Trophoblast cell (in vitro differentiated cells and primary cell): ENCODE measurements at regions not wholly inside any gene's neighbourhood (a gene's known extent, or its start where the extent isn't known, plus 50 kb on each side); places are given as distances from the start of the nearest gene placed in this dataset.

ENCODE experiments used
- DNase-seq, 2 donors: peaks; one replicate each; pipeline ENCODE4 v3.0.0-alpha.2; 2016
- H2AFZ ChIP-seq: 2 replicates; pipeline ENCODE4 v1.6.1; 2013; ENCODE audit warnings: low read length, moderate library complexity, mild to moderate bottlenecking; ENCODE audit not compliant: insufficient read depth, poor library complexity
- H2AK5ac ChIP-seq: 2 replicates; pipeline ENCODE4 v1.6.1; 2013; ENCODE audit warnings: mild to moderate bottlenecking, low read length
- H2BK120ac ChIP-seq: 2 replicates; pipeline ENCODE4 v1.6.1; 2013; ENCODE audit warnings: low read length, mild to moderate bottlenecking, moderate library complexity; ENCODE audit not compliant: insufficient read depth, poor library complexity
- H2BK12ac ChIP-seq: 2 replicates; pipeline ENCODE4 v1.6.1; 2013; ENCODE audit warnings: mild to moderate bottlenecking, low read length, moderate library complexity
- H2BK5ac ChIP-seq: 2 replicates; pipeline ENCODE4 v1.6.1; 2013; ENCODE audit warnings: low read length, low read depth, moderate library complexity, mild to moderate bottlenecking; ENCODE audit not compliant: poor library complexity
- H3K14ac ChIP-seq: 2 replicates; pipeline ENCODE4 v1.6.1; 2013; ENCODE audit warnings: mild to moderate bottlenecking, low read length
- H3K18ac ChIP-seq: 2 replicates; pipeline ENCODE4 v1.6.1; 2013; ENCODE audit warnings: mild to moderate bottlenecking, low read length
- H3K23ac ChIP-seq: 2 replicates; pipeline ENCODE4 v1.6.1; 2013; ENCODE audit warnings: low read length
- H3K27ac ChIP-seq: 2 replicates; pipeline ENCODE4 v1.5.1; 2013; ENCODE audit warnings: low read depth, mild to moderate bottlenecking, inconsistent platforms, low read length, moderate library complexity
- H3K27me3 ChIP-seq: 2 replicates; pipeline ENCODE4 v1.6.1; 2013; ENCODE audit warnings: inconsistent platforms, mild to moderate bottlenecking, low read length, moderate library complexity; ENCODE audit not compliant: insufficient read depth
- H3K36me3 ChIP-seq, 2 experiments: 1 replicate in 1 of 2; 2 replicates in 1 of 2; pipeline ENCODE4 v1.6.1; 2013; ENCODE audit warnings: low read length in 2 of 2, mild to moderate bottlenecking in 2 of 2, moderate library complexity in 1 of 2; ENCODE audit not compliant: insufficient read depth in 2 of 2, control insufficient read depth in 1 of 2
- H3K4ac ChIP-seq: 2 replicates; pipeline ENCODE4 v1.6.1; 2013; ENCODE audit warnings: low read depth, mild to moderate bottlenecking, low read length, moderate library complexity
- H3K4me1 ChIP-seq, 2 experiments: 1 replicate in 1 of 2; 2 replicates in 1 of 2; pipeline ENCODE4 v1.6.1; 2013; ENCODE audit warnings: low read length in 2 of 2, mild to moderate bottlenecking in 2 of 2, moderate library complexity in 1 of 2; ENCODE audit not compliant: insufficient read depth in 2 of 2, control insufficient read depth in 1 of 2
- H3K4me2 ChIP-seq: 2 replicates; pipeline ENCODE4 v1.6.1; 2013; ENCODE audit warnings: inconsistent platforms, mild to moderate bottlenecking, low read length, moderate library complexity
- H3K4me3 ChIP-seq: 2 replicates; pipeline ENCODE4 v1.5.1; 2013; ENCODE audit warnings: mild to moderate bottlenecking, low read depth, low read length, inconsistent platforms
- H3K79me1 ChIP-seq: one replicate; pipeline ENCODE4 v1.6.1; 2013; ENCODE audit warnings: low read length
- H3K79me2 ChIP-seq: 2 replicates; pipeline ENCODE4 v1.6.1; 2013; ENCODE audit warnings: low read length, mild to moderate bottlenecking; ENCODE audit not compliant: control insufficient read depth, insufficient read depth, poor library complexity
- H3K9ac ChIP-seq: 2 replicates; pipeline ENCODE4 v1.6.1; 2013; ENCODE audit warnings: mild to moderate bottlenecking, low read length
- H3K9me3 ChIP-seq: 2 replicates; pipeline ENCODE4 v1.6.1; 2013; ENCODE audit warnings: low read depth, mild to moderate bottlenecking, control low read depth, inconsistent platforms, low read length; ENCODE audit not compliant: insufficient read depth
- H4K12ac ChIP-seq: 2 replicates; pipeline ENCODE4 v1.6.1; 2013; ENCODE audit warnings: low read depth, mild to moderate bottlenecking, low read length, moderate library complexity
- H4K8ac ChIP-seq: 2 replicates; pipeline ENCODE4 v1.6.1; 2013; ENCODE audit warnings: low read depth, mild to moderate bottlenecking, low read length, moderate library complexity
- H4K91ac ChIP-seq: one replicate; pipeline ENCODE4 v1.6.1; 2013; ENCODE audit warnings: low read depth, mild to moderate bottlenecking, low read length, moderate library complexity
- WGBS: extraction: QIAGEN DNeasy Blood & Tissue Kit; methylation state at CpG from one replicate; pipeline ENCODE4 v1.1.7; 2013; ENCODE audit warnings: missing lambda C conversion rate; ENCODE audit not compliant: insufficient read length, insufficient coverage; ENCODE audit errors: extremely low coverage; 5-methylcytosine and 5-hydroxymethylcytosine counted together

DNA sequence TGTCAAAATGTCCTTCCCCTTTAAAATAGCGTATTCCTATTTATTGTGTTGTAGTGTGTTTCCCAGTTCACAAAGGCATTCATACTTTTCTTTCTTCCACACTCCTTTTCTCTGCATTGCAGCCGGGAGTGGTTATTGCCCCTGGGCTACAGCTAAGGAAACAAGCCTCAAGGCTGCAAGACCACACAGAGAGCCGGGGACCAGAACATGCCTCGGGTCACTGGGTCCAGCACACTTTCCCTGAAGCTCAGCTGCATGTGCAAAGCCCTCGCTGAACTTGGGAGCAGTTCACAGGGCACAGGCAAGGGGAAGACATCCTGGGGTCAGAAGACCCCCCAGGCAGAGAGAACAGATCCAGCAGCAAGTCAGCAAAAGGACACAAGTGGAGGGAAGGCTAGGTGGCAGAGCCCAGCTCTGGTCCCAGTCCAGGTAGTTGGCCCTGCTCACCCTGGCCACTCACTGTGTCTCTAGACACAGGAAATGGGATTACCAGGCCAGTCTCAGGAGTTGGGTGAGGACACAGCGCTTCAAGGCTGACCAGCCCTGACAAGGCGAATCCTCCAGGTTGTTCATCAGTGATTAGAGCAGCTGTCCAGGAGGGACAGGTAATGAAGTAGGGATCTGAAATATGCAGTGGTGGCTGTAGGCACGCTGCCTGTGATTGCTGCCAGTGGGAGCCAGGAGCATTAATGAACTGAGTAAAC is 118.2 kb downstream of the CD83 start:
- Histone ChIP-seq H3K23ac (no peak overlapping the region), H3K36me3 (no peaks in the 10 kb centered on the region), H2AK5ac (no peak overlapping the region), H3K79me1 (no peaks in the 10 kb centered on the region), H3K4me2 (no peak overlapping the region), H3K18ac (no peak overlapping the region), H3K4me3 (no peak overlapping the region), H3K27me3 (no peaks in the 10 kb centered on the region), H2AFZ (no peak overlapping the region), H3K14ac (no peak overlapping the region), H4K91ac (no peak overlapping the region), H2BK5ac (no peak overlapping the region), H3K9me3 (no peaks in the 10 kb centered on the region), H4K8ac (no peak overlapping the region), H3K27ac (no peak overlapping the region), H3K4me1 (no peaks in the 10 kb centered on the region), H4K12ac (no peak overlapping the region), H2BK12ac (no peak overlapping the region), H2BK120ac (no peak overlapping the region), H3K4ac (no peak overlapping the region), H3K9ac (no peak overlapping the region), H3K79me2 (no peaks in the 10 kb centered on the region)
- DNase-seq = peak; percentile 69 to 79
- no CpG with 5 or more reads among the region's 8 CpGs for WGBS

DNA sequence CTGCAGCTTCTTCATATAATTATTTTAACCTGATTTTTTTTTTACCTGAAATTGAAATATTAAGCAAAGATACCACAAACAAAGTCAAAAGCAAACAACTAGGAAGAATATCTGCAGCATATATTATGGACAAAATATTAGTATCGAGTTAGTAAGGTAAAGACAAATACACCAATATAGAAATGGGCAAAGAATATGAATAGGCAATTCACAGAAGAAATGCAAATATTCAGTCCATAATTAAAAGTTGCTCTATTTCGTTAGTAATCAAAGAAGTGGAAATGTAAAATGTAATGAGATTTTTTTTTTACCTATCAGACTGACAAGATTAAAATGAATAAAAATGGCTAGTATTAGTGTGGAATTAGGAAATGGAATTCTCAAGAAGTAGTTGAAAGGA is 121.5 kb downstream of the CD83 start:
- Histone ChIP-seq H3K9ac (no peak overlapping the region), H2AK5ac (no peak overlapping the region), H3K14ac (no peak overlapping the region), H2AFZ (no peak overlapping the region), H3K27ac (no peak overlapping the region), H3K79me2 (no peaks in the 10 kb centered on the region), H3K4me2 (no peak overlapping the region), H2BK12ac (no peak overlapping the region), H2BK120ac (no peak overlapping the region), H3K4me3 (no peak overlapping the region), H4K91ac (no peak overlapping the region), H3K79me1 (no peaks in the 10 kb centered on the region), H4K8ac (no peak overlapping the region), H3K9me3 (no peaks in the 10 kb centered on the region), H3K36me3 (no peaks in the 10 kb centered on the region), H3K27me3 (no peaks in the 10 kb centered on the region), H4K12ac (no peak overlapping the region), H3K4me1 (no peaks in the 10 kb centered on the region), H3K4ac (no peak overlapping the region), H3K23ac (no peak overlapping the region), H3K18ac (no peak overlapping the region), H2BK5ac (no peak overlapping the region)
- no peak for DNase-seq
- WGBS = no CpG with 5 or more reads among the region's 2 CpGs

- Histone ChIP-seq H3K14ac (no peak overlapping the region), H2BK120ac (no peak overlapping the region), H3K27ac (no peak overlapping the region), H3K27me3 (no peaks in the 10 kb centered on the region), H4K12ac (no peak overlapping the region), H2AFZ (no peak overlapping the region), H2BK5ac (no peak overlapping the region), H4K91ac (no peak overlapping the region), H3K23ac (no peak overlapping the region), H3K79me2 (no peaks in the 10 kb centered on the region), H3K36me3 (no peaks in the 10 kb centered on the region), H3K79me1 (no peaks in the 10 kb centered on the region), H2BK12ac (no peak overlapping the region), H3K4me1 (no peaks in the 10 kb centered on the region), H4K8ac (no peak overlapping the region), H3K18ac (no peak overlapping the region), H3K9me3 (no peaks in the 10 kb centered on the region), H3K4me3 (no peak overlapping the region), H3K9ac (no peak overlapping the region), H3K4ac (no peak overlapping the region), H3K4me2 (no peak overlapping the region), H2AK5ac (no peak overlapping the region)
- WGBS = 100% methylated on average over 1 of the region's 5 CpGs
- no peak for DNase-seq
Measured at GRCh38 chr6:14240411-14241166, 123.0 kb downstream of the CD83 start.

- no peak overlapping the region for H2AFZ ChIP-seq
- no peaks in the 10 kb centered on the region for H3K79me1 ChIP-seq
- H3K9me3 ChIP-seq = no peaks in the 10 kb centered on the region
- no peak overlapping the region for H4K12ac ChIP-seq
- no peak overlapping the region for H2BK5ac ChIP-seq
- H3K27ac ChIP-seq = no peak overlapping the region
- no peak overlapping the region for H3K18ac ChIP-seq
- H2BK120ac ChIP-seq = no peak overlapping the region
- no peak overlapping the region for H4K8ac ChIP-seq
- DNase-seq = no peak
- no peaks in the 10 kb centered on the region for H3K27me3 ChIP-seq
- WGBS = no CpG with 5 or more reads among the region's 5 CpGs
- H3K36me3 ChIP-seq = no peaks in the 10 kb centered on the region
- no peaks in the 10 kb centered on the region for H3K79me2 ChIP-seq
- no peak overlapping the region for H4K91ac ChIP-seq
- H2AK5ac ChIP-seq = no peak overlapping the region
- H3K23ac ChIP-seq = no peak overlapping the region
- no peak overlapping the region for H3K4me3 ChIP-seq
- no peak overlapping the region for H3K14ac ChIP-seq
- no peak overlapping the region for H3K4ac ChIP-seq
- H3K9ac ChIP-seq = no peak overlapping the region
- H2BK12ac ChIP-seq = no peak overlapping the region
- H3K4me2 ChIP-seq = no peak overlapping the region
- H3K4me1 ChIP-seq = no peaks in the 10 kb centered on the region
Measured at GRCh38 chr6:14241255-14242070, 123.9 kb downstream of the CD83 start.
